OCI-LY3 (cell line): ENCODE measurements at regions not wholly inside any gene's neighbourhood (a gene's known extent, or its start where the extent isn't known, plus 50 kb on each side); places are given as distances from the start of the nearest gene placed in this dataset.

Experiments used
- H2AFZ ChIP-seq: fragments of 200-600, 300-600 bp; shearing (Covaris generic); 2 replicates; pipeline ENCODE4 v1.6.0; 2014; ENCODE audit warnings: antibody characterized with exemption, low read depth, low read length
- H3K27ac ChIP-seq: fragments of 200-600, 300-600 bp; sonication (generic); 2 replicates; pipeline ENCODE4 v1.5.1; 2014; ENCODE audit warnings: mild to moderate bottlenecking, low read length, moderate library complexity, mixed read lengths
- H3K27me3 ChIP-seq: fragments of 200-600, 300-600 bp; sonication (generic); 2 replicates; pipeline ENCODE4 v1.6.1; 2014; ENCODE audit warnings: low read depth, low read length, mixed read lengths
- H3K36me3 ChIP-seq: fragments of 200-600, 300-600 bp; sonication (generic); replicated peaks from 2 replicates; pipeline ENCODE3; 2014; ENCODE audit warnings: low read depth, low read length, mixed read lengths
- H3K4me1 ChIP-seq: fragments of 300-600, 200-600 bp; sonication (generic); 2 replicates; pipeline ENCODE4 v1.6.1; 2014; ENCODE audit warnings: low read length, mixed read lengths
- H3K4me2 ChIP-seq: fragments of 200-600, 300-600 bp; sonication (generic); 2 replicates; pipeline ENCODE4 v1.6.1; 2014; ENCODE audit warnings: low read length, mixed read lengths
- H3K4me3 ChIP-seq: fragments of 300-600, 200-600 bp; sonication (generic); 2 replicates; pipeline ENCODE4 v1.5.1; 2014; ENCODE audit warnings: antibody characterized with exemption, mild to moderate bottlenecking, low read length, moderate library complexity
- H3K79me2 ChIP-seq: fragments of 300-600, 200-600 bp; shearing (Covaris generic); 2 replicates; pipeline ENCODE4 v1.6.1; 2014; ENCODE audit warnings: mild to moderate bottlenecking, low read length, mixed read lengths
- H3K9ac ChIP-seq: fragments of 300-600, 200-600 bp; shearing (Covaris generic); 2 replicates; pipeline ENCODE4 v1.6.0; 2014; ENCODE audit warnings: mild to moderate bottlenecking, low read length, moderate library complexity
- H3K9me3 ChIP-seq: fragments of 200-600, 300-600 bp; shearing (Covaris generic); 2 replicates; pipeline ENCODE4 v1.6.1; 2014; ENCODE audit warnings: low read length, mixed read lengths; ENCODE audit not compliant: insufficient read depth
- H4K20me1 ChIP-seq: fragments of 200-600, 300-600 bp; sonication (generic); 2 replicates; pipeline ENCODE4 v1.6.1; 2016; ENCODE audit warnings: low read length, mixed read lengths; ENCODE audit not compliant: insufficient read depth
- CTCF ChIP-seq: fragments of 200-600, 300-600 bp; sonication (generic); IDR thresholded peaks from 2 replicates; pipeline ENCODE4 v1.5.1; 2014; ENCODE audit warnings: antibody characterized with exemption, low read length, low read depth
- EZH2phosphoT487 ChIP-seq: fragments of 200-600 bp; shearing (Covaris generic); IDR thresholded peaks from 2 replicates; pipeline ENCODE4 v1.6.1; 2018; ENCODE audit warnings: antibody characterized with exemption, mixed run types, low read depth

- Histone ChIP-seq H3K4me3 (no peak overlapping the region), H3K27me3 (no peaks in the 10 kb centered on the region), H2AFZ (no peak overlapping the region), H3K9ac (no peak overlapping the region), H3K27ac (no peak overlapping the region), H3K79me2 (no peaks in the 10 kb centered on the region), H3K4me1 (no peaks in the 10 kb centered on the region), H3K9me3 (no peaks in the 10 kb centered on the region), H4K20me1 (no peaks in the 10 kb centered on the region), H3K4me2 (no peak overlapping the region), H3K36me3 (no peaks in the 10 kb centered on the region)
- TF ChIP-seq EZH2phosphoT487 (no peak), CTCF (no peak)
Observed at GRCh38 chr2:219989744-219990143, 362.3 kb downstream of the SLC4A3 start.

GRCh38 chr2:219991116-219991515, 363.7 kb downstream of the SLC4A3 start:
- Histone ChIP-seq H3K79me2 (no peaks in the 10 kb centered on the region), H3K4me1 (0 out of 2 replicates have a peak, but pooled peaks cover 4% of the 10 kb centered on the region), H3K27me3 (no peaks in the 10 kb centered on the region), H3K9me3 (no peaks in the 10 kb centered on the region), H3K27ac (no peak overlapping the region), H4K20me1 (no peaks in the 10 kb centered on the region), H3K9ac (no peak overlapping the region), H3K4me2 (no peak overlapping the region), H2AFZ (no peak overlapping the region), H3K36me3 (no peaks in the 10 kb centered on the region), H3K4me3 (no peak overlapping the region)
- TF ChIP-seq EZH2phosphoT487 (no peak), CTCF (no peak)

GRCh38 chr2:219995399-219995798, 368.0 kb downstream of the SLC4A3 start:
- no peak overlapping the region for H2AFZ ChIP-seq
- no peak overlapping the region for H3K4me2 ChIP-seq

GRCh38 chr2:219995991-219996765, 368.7 kb downstream of the SLC4A3 start:
- Histone ChIP-seq H3K9ac (no peak overlapping the region), H2AFZ (no peak overlapping the region), H3K4me3 (no peak overlapping the region), H3K4me1 (0 out of 2 replicates have a peak, but pooled peaks cover 4% of the 10 kb centered on the region), H3K27ac (no peak overlapping the region), H3K9me3 (no peaks in the 10 kb centered on the region), H3K4me2 (no peak overlapping the region), H3K27me3 (no peaks in the 10 kb centered on the region), H4K20me1 (no peaks in the 10 kb centered on the region), H3K79me2 (no peaks in the 10 kb centered on the region), H3K36me3 (no peaks in the 10 kb centered on the region)
- TF ChIP-seq CTCF (no peak), EZH2phosphoT487 (no peak)

More at GRCh38 chr2:219995399-219995798, 368.0 kb downstream of the SLC4A3 start:
- no peaks in the 10 kb centered on the region for H3K79me2 ChIP-seq
- no peak overlapping the region for H3K4me3 ChIP-seq
- H4K20me1 ChIP-seq: no peaks in the 10 kb centered on the region
- 0 out of 2 replicates have a peak, but pooled peaks cover 4% of the 10 kb centered on the region for H3K4me1 ChIP-seq
- no peaks in the 10 kb centered on the region for H3K36me3 ChIP-seq
- TF ChIP-seq EZH2phosphoT487: no peak
- no peak for TF ChIP-seq CTCF
- H3K27me3 ChIP-seq: no peaks in the 10 kb centered on the region
- H3K9me3 ChIP-seq: no peaks in the 10 kb centered on the region
- H3K27ac ChIP-seq: no peak overlapping the region
- no peak overlapping the region for H3K9ac ChIP-seq
